Breast epithelium (tissue), 4 donors: ENCODE measurements at regions not wholly inside any gene's neighbourhood (a gene's known extent, or its start where the extent isn't known, plus 50 kb on each side); places are given as distances from the start of the nearest gene placed in this dataset.
A peak's percentile ranks its signal among the peaks of the same experiment; 100 is the strongest.

ENCODE experiments used
- DNase-seq, 2 donors: peaks; one replicate each; pipeline ENCODE4 v3.0.0-alpha.2; 2019; ENCODE audit warnings: low spot score in 2 of 2
- H3K27ac ChIP-seq, 2 donors: fragments of 200-600 bp; sonication (generic) in 1 of 2; one replicate each; pipeline ENCODE4 v1.5.1; 2016 to 2019; ENCODE audit warnings: mild to moderate bottlenecking in 1 of 2
- H3K27me3 ChIP-seq, 2 donors: fragments of 200-600 bp; sonication (generic) in 1 of 2; one replicate each; pipeline versions ENCODE4 v1.5.1 to v1.6.0; 2017 to 2019; ENCODE audit warnings: control low read depth in 1 of 2, mild to moderate bottlenecking in 1 of 2
- H3K36me3 ChIP-seq: fragments of 200-600 bp; one replicate; pipeline ENCODE4 v1.5.1; 2019
- H3K4me1 ChIP-seq, 2 donors: fragments of 200-600 bp; sonication (generic); one replicate each; pipeline ENCODE4 v1.5.1; 2016 to 2019; ENCODE audit warnings: control low read depth in 1 of 2
- H3K4me3 ChIP-seq, 3 donors: fragments of 200-600 bp; sonication (generic); 1 replicate in 2 of 3; 2 replicates in 1 of 3; pipeline ENCODE4 v1.5.1; 2016 to 2019; ENCODE audit warnings: mild to moderate bottlenecking in 3 of 3, moderate library complexity in 2 of 3
- H3K9me3 ChIP-seq, 2 donors: fragments of 200-600 bp; sonication (generic) in 1 of 2; one replicate each; pipeline ENCODE4 v1.5.1; 2016 to 2019; ENCODE audit warnings: control low read depth in 1 of 2
- CTCF ChIP-seq, 3 donors: fragments of 450-650 bp; IDR thresholded peaks; one replicate each; pipeline ENCODE4 v1.5.1; 2016 to 2017; ENCODE audit warnings: antibody characterized with exemption in 3 of 3, mild to moderate bottlenecking in 3 of 3, moderate library complexity in 3 of 3
- POLR2A ChIP-seq: fragments of 450-650 bp; IDR thresholded peaks from one replicate; pipeline ENCODE4 v1.6.1; 2016; ENCODE audit warnings: antibody characterized with exemption, mild to moderate bottlenecking, moderate library complexity
- POLR2AphosphoS5 ChIP-seq, 3 donors: sonication (generic); formaldehyde crosslinking; IDR thresholded peaks; one replicate each; pipeline ENCODE4 v1.6.1; 2017; ENCODE audit warnings: antibody characterized with exemption in 3 of 3
- intact Hi-C: fragments of 100-400 bp; cut with DNase I; formaldehyde crosslinking; loops from one replicate; pipeline ENCODE4 v1.15.1; 2023; ENCODE audit warnings: low total_unique reads

DNA sequence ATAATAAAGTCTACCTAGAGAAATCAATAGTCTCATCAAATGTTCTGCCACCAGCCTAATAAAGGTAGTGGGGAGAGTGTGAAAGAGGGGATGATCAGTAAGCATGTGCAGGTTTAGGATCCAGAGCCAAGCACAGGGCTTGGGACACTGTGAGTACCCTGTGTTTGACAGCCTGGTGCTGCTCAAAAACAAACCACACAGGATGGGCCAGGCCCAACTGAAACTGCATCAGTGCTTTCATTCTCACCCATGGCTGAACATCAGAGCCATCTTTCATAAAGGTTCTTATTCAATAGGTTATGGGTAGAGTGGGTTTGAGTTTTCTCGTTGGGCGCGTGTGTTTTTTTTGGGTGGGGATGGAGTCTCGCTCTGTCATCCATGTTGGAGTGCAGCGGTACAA is 87.3 kb upstream of the NHSL1 start:
- intact Hi-C loops = loop anchor here (5.0 kb wide), 1 partner anchor 176 kb away; no protein-coding TSS in a partner anchor
- Histone ChIP-seq H3K27ac (no peak overlapping the region), H3K9me3 (no peaks in the 10 kb centered on the region), H3K4me3 (no peak overlapping the region), H3K4me1 (no peaks in the 10 kb centered on the region), H3K27me3 (no peaks in the 10 kb centered on the region), H3K36me3 (no peaks in the 10 kb centered on the region)
- TF ChIP-seq CTCF (IDR thresholded peaks at IDR 0.05) = no peak
- TF ChIP-seq POLR2AphosphoS5 (IDR thresholded peaks at IDR 0.05) = no peak
- no peak for TF ChIP-seq POLR2A
- no peak for DNase-seq

GRCh38 chr6:138588805-138589434 is 89.6 kb upstream of the NHSL1 start:
- intact Hi-C loops = loop anchor here (5.0 kb wide), 1 partner anchor 173 kb away; no protein-coding TSS in a partner anchor
- Histone ChIP-seq H3K27ac (no peak overlapping the region), H3K4me3 (no peak overlapping the region), H3K36me3 (no peaks in the 10 kb centered on the region), H3K4me1 (no peaks in the 10 kb centered on the region), H3K27me3 (no peaks in the 10 kb centered on the region), H3K9me3 (no peaks in the 10 kb centered on the region)
- peak in 1 of 2 donors; percentile 47 for DNase-seq
- TF ChIP-seq POLR2A = no peak
- TF ChIP-seq CTCF (IDR thresholded peaks at IDR 0.05) = peak; percentile 87 to 95 (median 93)
- no peak for TF ChIP-seq POLR2AphosphoS5 (IDR thresholded peaks at IDR 0.05)

- intact Hi-C loops = loop anchor here (5.0 kb wide), 1 partner anchor 1056 kb away; no protein-coding TSS in a partner anchor
Observed at GRCh38 chr6:138590796-138591709, 91.8 kb upstream of the NHSL1 start.

DNA sequence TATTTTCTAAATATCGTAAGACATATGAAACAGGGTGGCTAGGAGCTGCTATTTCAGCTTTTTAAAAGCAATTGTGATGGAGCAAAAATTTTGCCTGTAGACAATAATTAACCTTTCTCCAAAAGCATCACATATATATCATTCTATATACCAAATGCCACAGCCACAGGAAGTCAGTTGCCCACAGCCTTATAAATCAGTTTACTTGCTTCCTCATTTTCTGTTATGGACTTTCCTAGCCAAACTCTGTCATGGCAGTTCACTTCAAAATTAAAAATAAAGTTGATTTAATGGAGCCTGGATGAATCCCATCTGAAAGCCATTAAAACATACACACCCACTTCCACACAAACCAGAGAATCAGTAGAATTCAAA is 93.4 kb upstream of the NHSL1 start:
- intact Hi-C loops = loop anchor here (5.0 kb wide), 1 partner anchor 1055 kb away; no protein-coding TSS in a partner anchor
- no peaks in the 10 kb centered on the region for H3K9me3 ChIP-seq
- no peaks in the 10 kb centered on the region for H3K4me1 ChIP-seq
- H3K27ac ChIP-seq = peak overlapping the region; percentile 19 to 86
- H3K27me3 ChIP-seq = no peaks in the 10 kb centered on the region
- peak overlapping the region in 1 of 3 donors; percentile 46 for H3K4me3 ChIP-seq
- DNase-seq = no peak
- H3K36me3 ChIP-seq = no peaks in the 10 kb centered on the region
- no peak for TF ChIP-seq POLR2A
- no peak for TF ChIP-seq POLR2AphosphoS5 (IDR thresholded peaks at IDR 0.05)
- no peak for TF ChIP-seq CTCF (IDR thresholded peaks at IDR 0.05)

More at GRCh38 chr6:138590796-138591709, 91.8 kb upstream of the NHSL1 start:
- H3K4me3 ChIP-seq = no peak overlapping the region
- H3K4me1 ChIP-seq = no peaks in the 10 kb centered on the region
- H3K27ac ChIP-seq = no peak overlapping the region
- no peaks in the 10 kb centered on the region for H3K36me3 ChIP-seq
- no peaks in the 10 kb centered on the region for H3K27me3 ChIP-seq
- peak in 1 of 2 donors; percentile 30 for DNase-seq
- no peaks in the 10 kb centered on the region for H3K9me3 ChIP-seq
- TF ChIP-seq POLR2AphosphoS5 (IDR thresholded peaks at IDR 0.05) (no peak), POLR2A (no peak), CTCF (IDR thresholded peaks at IDR 0.05) (peak; percentile 68 to 78 (median 70))
